Posterior vena cava (tissue), 2 donors: ENCODE measurements at regions not wholly inside any gene's neighbourhood (a gene's known extent, or its start where the extent isn't known, plus 50 kb on each side); places are given as distances from the start of the nearest gene placed in this dataset.
"Not testable (repeated sequence)": the region's sequence is repeated elsewhere in the genome, so short reads cannot be mapped to it uniquely, and the experiment has no call there.

Experiments used
- DNase-seq: peaks from one replicate; pipeline ENCODE4 v3.0.0-alpha.2; 2020; ENCODE audit warnings: low spot score
- intact Hi-C, 2 donors: fragments of 100-400 bp; cut with DNase I; formaldehyde crosslinking; loops; one replicate each; pipeline versions ENCODE4 v1.14.1 to v1.14.2; 2022 to 2023
- donor health status: DM: yes; HTN: yes; CAD: no.
- donor health status: DM: yes; HTN: yes; CAD: no.

DNA sequence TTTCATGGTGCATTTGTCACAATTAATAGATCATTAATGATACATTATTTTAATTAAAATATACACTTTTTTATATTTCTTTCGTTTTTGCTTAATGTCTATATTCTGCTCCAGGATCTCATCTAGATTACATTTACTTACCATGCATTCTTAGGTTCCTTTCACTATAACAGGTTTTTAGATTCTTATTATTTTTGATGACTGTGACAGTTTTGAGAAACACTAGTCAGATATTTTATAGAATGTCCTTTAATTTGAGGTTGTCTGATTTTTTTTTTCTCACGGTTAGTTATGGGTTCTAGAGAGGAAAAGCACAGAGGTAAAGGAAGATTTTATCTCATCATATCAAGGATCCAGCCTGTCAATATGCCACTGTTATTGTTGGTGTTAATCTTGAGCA is 595.8 kb upstream of the BCHE start:
- intact Hi-C loops: no loop called here
- no peak for DNase-seq

DNA sequence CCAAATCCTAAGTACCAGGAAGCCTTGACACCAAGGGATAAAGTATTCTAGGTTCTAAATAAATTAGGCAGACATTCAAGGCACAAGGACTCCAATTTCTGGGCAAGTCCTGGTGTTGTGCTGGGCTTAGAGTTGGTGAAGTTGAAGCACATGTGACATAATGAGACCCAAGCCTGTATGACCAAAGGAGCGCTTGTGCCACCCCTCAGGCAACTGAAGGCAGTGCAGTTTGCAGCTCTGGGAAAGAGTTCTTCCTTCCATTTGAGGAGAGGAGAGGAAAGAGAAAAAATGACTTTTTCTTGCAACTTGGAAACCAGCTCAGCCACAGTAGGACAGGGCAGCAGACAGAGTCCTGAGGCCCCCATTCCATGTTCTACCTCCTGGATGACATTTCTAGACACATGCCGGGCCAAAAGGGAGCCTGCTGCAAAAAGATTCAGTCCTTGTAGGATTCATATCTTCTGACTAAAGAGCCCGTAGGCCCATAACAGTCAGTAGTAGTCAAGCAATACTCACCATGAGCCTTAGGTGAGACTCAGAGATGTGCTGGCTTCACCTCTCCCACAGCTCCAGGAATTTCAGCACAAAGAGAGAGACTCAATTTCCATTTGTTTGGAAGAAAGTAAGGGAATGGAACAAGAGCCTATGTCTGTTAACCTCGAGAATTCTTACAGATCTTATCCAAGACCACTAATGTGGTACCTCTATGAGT is 588.8 kb upstream of the BCHE start:
- intact Hi-C loops: no loop called here

DNA sequence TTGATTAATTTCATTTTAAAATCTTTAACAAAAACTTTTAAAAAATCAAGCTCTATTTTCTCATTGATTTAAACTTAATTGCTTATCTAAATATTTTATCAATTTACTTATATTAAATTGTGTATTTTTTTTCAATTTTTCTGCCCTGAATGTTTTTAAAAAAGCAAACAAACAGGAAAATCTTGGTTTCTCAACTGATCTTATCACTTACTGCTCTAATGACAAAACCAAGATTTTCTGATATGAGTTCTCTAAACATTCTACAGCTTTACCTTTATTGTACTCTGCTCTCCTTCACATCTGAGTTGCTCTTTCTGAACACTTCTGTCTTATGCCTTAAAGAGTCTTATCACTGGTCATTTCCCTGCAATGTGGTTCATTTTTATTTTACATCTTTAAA is 587.8 kb upstream of the BCHE start:
- DNase-seq: no peak
- intact Hi-C loops: no loop called here

More for the DNA sequence above, 588.8 kb upstream of the BCHE start:
- no peak for DNase-seq

DNA sequence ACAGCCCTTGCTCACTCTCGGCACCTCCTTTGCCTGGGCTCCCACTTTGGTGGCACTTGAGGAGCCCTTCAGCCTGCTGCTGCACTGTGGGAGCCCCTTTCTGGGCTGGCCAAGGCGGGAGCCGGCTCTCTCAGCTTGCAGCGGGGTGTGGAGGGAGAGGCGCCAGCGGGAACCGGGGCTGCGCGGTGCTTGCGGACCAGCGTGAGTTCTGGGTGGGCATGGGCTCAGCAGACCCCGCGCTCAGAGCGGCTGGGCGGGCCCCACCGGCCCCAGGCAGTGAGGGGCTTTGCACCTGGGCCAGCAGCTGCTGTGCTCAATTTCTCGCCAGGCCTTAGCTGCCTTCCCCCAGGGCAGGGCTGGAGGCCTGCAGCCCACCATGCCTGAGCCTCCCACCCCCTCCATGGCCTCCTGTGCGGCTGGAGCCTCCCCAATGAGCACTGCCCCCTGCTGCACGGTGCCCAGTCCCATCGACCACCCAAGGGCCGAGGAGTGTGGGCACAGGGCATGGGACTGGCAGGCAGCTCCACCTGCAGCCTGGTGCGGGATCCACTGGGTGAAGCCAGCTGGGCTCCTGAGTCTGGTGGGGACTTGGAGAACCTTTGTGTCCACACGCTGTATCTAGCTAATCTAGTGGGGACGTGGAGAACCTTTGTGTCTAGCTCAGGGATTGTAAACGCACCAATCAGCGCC is 586.7 kb upstream of the BCHE start:
- intact Hi-C loops, DNase-seq: not testable (repeated sequence)

DNA sequence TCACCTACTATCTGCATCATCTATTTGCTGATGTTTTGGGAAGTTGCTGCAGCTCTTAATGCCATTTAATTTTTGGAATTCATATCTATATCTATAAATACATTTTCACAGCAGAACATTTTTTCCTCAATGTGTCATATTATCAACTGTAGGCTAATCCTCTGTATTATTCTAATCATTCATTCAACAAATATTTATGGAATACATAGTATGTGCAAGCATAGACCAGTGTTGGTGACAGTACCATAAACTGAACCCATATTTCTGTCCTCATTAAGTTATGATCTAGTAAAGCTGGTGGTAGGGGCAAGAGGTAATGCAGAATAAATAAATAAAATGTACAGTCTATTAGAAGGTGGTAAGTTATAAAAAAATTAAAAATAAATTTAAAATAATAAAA is 585.3 kb upstream of the BCHE start:
- no peak for DNase-seq
- intact Hi-C loops: no loop called here

DNA sequence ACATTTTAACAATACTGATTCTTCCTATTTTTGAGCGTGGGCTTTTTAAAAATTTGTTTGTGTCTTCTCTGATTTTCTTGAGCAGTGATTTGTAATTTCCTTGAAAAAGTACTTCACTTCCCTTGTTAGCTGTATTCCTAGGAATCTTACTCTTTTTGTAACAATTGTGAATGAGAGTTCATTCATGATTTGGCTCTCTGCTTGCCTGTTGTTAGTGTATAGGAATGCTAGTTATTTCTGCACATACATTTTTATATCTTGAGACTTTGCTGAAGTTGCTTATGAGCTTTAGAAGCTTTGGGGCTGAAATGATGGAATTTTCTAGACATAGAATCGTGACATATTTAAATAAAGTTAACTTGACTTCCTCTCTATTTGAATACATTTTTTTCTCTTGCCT is 582.8 kb upstream of the BCHE start:
- DNase-seq: no peak
- intact Hi-C loops: no loop called here

DNA sequence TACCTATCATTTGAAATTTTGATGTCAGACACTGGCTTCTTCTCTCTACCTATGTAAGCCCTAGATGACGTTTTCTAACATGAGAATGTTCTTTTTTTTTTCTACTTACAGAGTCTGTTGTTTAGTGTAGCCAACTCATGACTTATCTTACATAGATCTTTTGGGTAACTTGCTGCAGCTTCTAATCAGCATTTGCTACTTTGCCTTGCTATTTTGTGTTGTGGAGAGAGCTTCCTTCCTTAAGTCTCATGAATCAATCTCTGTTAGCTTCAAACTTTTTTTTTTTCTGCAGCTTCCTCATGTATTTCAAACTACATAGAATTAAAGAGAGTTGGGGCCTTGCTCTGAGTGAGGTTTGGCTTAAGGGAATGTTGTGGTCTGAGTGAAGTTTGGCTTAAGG is 568.7 kb upstream of the BCHE start:
- no peak for DNase-seq
- intact Hi-C loops: no loop called here

DNA sequence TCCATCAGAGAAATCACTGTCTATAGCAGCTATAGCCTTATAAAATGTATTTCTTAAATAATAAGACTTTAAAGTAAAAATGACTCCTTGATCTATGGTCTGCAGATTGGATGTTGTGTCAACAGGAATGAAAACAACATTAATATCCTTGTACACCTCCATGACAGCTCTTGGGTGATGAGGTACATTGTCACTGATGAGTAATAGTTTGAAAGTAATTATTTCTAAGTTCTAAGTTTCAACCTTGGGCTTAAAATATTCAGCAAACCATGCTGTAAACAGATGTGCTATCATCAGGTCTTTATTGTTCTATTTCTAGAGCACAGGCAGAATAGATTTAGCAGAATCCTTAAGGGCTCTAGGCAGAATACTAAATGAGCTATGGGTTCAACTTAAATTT is 568.2 kb upstream of the BCHE start:
- intact Hi-C loops: no loop called here
- no peak for DNase-seq

DNA sequence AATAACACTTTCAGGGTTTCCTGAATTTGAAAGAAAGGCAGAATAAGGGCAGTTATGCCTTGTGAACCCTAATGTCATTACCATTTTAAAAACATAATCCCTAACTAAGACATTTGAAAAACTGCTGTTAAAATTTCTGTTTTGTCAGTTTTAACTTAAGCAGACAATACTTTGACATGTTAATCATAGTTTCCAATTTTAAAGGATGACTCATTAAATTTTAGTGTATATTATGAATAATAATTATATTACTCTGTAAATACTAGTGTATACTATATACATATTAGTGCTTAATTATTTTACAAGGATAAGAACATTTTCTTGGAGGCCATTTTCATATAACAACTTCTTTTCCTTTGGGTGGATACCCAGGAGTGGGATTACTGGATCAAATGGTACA is 553.1 kb upstream of the BCHE start:
- intact Hi-C loops: no loop called here
- no peak for DNase-seq

DNA sequence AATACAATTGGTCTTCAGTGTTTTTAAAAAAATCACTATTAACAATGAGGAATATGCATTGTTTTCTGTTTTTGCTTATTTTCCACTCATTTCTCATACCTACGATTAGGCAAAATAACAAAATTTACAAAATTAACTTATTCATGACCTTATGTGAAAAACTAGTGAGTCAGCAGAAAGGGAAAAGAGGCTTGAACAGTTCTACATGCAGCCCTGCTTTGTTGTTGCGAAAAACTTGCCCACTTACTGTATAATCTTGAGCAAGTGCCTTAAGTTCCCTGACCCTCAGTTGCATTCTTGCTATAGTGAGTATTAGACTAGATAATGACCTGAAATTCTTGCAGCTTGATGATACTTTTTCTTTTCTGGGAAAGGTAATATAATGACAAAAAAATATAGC is 551.1 kb upstream of the BCHE start:
- intact Hi-C loops: no loop called here
- no peak for DNase-seq

DNA sequence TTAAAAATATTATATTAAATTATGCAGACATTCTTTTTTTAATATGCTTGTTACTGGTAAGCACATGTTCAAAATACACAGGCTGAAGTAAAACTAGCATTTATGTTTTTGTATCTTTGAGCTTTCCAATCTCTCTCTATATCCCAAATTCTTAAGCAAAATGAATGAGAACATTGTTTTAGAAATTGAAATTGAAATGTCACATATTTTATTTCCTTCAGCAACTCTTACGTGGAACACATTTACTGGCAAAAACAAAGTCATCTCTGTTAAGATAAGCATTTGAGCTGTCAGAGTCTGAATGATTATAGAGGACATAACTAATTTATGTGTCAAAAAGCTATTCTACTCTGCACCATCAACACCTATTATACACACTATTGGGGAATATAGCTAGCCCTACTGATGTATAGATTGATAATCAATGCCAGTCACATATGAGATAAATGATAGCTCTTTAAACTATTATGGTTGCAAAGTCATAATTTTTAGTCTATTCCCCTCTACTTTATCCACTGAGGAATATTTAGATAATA is 535.4 kb upstream of the BCHE start:
- DNase-seq: no peak
- intact Hi-C loops: no loop called here

DNA sequence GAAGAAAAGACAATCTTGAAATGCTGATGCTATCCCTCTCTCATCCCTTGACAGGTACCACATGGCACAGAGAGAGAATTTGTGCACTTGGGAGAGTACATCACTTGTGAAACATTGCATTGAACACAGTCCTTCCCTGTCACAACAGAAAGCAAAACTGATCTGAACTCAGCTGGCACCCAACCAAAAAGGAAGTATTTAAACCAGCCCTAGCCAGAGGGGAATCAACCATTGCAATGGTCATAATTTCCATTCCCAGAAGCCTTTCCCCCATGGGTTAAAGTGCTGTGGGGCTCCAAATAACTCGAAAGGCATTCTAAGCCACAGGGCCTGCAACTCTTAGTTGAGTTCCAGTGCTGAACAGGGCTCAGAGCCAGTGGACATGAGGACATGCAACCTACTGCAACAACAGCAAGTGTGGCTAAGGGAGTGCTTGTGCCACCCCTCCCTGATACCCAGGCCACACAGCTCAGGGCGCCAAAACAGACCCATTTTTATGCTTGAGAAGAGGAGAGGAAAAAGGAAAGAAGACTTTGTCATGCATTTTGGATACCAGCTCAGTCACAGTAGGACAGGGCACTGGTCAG is 530.8 kb upstream of the BCHE start:
- DNase-seq: no peak
- intact Hi-C loops: no loop called here

DNA sequence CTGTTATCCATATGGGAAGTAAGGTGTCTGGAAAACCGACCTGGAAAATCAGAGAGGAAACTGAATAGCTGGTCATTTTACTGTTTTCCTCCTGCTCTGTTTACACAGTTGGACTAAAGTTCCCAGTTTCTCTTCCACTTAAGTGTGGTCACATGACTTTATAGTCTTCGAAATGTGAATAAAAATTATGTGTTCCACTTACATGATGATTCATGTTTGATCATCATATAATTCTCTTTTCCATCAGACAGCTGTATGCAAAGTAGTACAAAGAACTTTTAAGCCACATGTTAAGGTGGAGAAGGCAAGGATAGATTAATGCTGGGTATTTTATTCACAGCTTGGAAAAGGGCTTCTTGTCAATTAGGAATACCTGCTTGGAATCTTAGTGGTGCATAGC is 525.5 kb upstream of the BCHE start:
- DNase-seq: no peak
- intact Hi-C loops: no loop called here

DNA sequence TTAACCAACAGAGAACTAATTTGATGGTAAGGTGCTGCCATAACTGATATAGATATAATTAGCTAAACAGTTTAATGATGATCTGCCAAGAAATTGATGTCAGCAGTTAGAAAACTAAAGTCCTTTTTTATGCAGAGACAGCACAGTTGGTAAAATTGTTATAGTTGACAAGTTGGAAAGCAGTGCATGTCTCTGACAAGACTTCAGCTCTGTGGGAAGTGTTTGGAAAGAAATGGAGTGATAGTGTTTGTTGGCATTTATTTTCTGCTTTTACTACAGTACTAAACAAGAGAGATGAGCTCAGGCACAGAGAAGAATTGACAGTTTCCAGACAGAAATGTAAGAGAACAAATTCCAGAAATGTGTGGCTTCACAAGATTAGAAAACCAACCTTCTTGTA is 523.5 kb upstream of the BCHE start:
- DNase-seq: no peak
- intact Hi-C loops: no loop called here

DNA sequence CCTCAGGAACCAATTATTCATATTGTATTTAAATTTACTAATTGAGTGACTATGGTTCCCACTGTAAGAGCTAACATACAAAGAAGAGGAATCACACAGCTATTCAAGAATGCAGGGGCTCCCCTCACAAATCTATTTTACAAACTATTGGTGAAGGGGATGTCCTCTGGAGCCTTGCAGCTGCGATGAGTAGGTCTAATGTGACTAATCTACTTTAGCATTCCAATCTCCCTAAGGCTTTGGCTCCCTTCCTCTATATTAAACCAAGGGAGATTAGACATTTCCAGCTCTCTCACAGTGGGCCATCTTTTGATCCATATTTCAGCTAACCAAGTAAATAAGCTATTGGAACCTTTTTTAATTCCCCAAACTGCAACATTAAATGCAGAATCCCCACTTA is 514.2 kb upstream of the BCHE start:
- intact Hi-C loops: no loop called here
- DNase-seq: no peak

DNA sequence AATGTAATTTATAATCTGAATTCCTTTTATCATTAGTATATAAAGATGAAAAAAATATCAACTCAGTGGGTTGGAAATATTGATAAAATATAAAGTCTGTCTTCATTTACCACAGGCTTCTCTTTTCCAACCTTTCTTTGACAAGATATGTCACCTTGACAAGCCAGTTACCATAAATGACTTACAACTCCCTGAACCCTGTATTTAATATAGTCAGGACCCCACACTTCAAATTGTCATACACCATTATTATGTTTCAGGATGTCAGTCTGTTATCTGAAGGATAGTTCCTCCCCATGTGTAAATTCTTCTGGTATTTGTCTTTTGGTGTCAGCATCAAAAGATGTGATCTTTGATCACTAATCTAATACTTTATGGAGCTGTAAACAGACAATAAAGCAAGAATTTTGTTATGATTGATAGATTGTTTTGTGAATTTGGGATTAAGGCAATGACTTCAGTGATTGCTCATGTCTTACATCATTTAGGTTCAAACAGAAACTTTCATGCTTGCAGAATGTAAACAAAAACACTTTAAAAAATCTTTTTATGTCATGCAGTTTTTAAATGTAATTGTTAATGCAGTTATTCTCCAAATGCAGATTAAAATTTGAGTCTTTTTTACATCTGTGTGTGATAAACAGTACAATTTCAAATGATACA is 503.5 kb upstream of the BCHE start:
- intact Hi-C loops: no loop called here
- DNase-seq: no peak

DNA sequence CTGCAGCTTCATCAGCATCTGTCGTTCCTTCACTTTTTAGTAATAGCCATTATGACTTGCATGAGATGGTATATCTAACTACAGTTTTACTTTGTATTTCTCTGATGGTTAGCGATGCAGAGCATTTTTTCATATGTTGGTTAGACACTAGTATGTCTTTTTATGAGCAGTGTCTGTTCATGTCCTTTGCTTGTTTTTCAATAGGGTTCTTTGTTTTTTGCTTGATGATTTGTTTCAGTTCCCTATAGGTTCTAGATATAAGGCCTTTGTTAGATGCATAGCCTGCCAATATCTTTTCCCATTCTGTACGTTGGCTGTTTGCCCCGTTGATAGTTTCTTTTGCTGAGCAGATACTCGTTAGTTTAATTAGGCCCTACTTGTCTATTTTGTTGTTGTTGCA is 487.2 kb upstream of the BCHE start:
- no peak for DNase-seq
- intact Hi-C loops: no loop called here

DNA sequence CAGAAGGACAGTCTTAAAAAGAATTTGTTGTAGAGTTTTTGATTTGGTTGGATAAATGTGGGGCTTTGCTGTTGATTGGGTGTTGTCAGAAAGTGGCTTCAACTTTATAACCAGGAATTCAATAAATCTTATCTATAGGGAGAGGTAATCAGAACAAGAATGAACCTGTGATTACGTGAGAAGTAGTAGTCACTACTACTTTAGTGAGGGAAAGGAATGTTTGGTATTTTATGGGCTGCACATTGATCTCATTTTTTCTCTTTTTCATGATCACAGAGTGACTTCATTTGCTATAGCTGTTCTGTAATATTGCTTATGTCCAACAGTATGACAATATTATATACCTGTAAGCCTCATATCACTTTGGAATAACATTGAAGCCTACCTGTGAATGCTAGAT is 485.2 kb upstream of the BCHE start:
- DNase-seq: no peak

DNA sequence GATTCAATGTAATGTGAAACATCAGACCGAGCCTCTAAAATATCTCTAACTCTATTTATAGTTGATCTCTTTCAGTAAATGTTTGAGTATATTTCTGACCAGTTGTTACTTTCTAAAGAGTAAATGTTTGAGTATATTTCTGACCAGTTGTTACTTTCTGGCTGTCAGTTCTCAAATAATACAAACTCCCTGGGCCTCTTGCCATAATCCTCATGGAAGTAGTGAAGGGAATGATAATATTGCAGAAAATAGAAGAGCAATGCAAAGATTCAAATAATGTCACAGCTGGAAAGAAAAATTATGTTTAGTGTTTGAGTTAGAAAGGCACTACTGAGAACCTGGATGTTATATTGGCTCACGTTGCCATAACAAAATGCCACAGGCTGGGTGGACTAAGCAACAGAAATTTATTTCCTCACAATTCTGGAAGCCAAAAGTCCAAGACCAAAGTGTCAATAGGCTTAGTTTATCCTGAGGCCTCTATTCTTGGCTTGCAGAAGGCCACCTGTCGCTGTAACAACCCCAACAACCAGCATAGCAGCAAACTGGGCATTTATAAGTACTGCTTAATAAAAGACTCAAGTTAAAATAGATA is 470.6 kb upstream of the BCHE start:
- DNase-seq: no peak
- intact Hi-C loops: no loop called here

More for the DNA sequence above, 485.2 kb upstream of the BCHE start:
- intact Hi-C loops: no loop called here

DNA sequence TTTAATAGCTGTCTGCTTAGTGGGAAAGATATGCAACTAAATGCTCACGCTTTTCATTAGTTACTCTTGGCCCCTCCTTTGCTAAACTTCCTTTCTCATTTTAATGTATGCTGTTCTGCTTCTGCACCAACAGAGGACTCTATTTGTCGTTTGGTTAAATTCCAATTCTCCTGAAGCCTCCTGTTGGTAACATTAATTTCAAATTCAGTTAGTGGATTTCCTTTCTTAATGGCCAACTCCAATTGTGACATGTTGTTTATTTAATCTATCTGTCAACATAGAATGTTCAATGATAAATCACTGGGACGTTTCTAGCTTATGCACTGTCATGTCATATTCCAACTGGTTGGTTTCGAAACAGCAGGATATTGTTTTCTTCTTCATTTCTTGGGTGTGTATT is 467.4 kb upstream of the BCHE start:
- DNase-seq: no peak
- intact Hi-C loops: no loop called here
